GM23248 (cell line): ENCODE measurements at regions not wholly inside any gene's neighbourhood (a gene's known extent, or its start where the extent isn't known, plus 50 kb on each side); places are given as distances from the start of the nearest gene placed in this dataset.

Experiments used
- EZH2 ChIP-seq: fragments of 200-600 bp; sonication (generic); IDR thresholded peaks from 2 replicates; pipeline ENCODE4 v1.6.1; 2018; ENCODE audit warnings: antibody characterized with exemption, mild to moderate bottlenecking; ENCODE audit not compliant: insufficient read depth, poor library complexity, severe bottlenecking
- EZH2phosphoT487 ChIP-seq: fragments of 200-600 bp; sonication (generic); IDR thresholded peaks from 2 replicates; pipeline ENCODE4 v1.6.1; 2018; ENCODE audit warnings: antibody characterized with exemption, moderate library complexity, mild to moderate bottlenecking, low read depth; ENCODE audit not compliant: insufficient read depth

GRCh38 chr11:106309070-106309684 is 231.7 kb downstream of the AASDHPPT start:
- TF ChIP-seq EZH2 (no peak), EZH2phosphoT487 (no peak)
